ENCODE measurements at regions not wholly inside any gene's neighbourhood (a gene's known extent, or its start where the extent isn't known, plus 50 kb on each side); places are given as distances from the start of the nearest gene placed in this dataset.

GRCh38 chr2:66228128-66228547 is 206.8 kb upstream of the MEIS1 start:
- Histone ChIP-seq H3K4me2 (ENCODE audit: insufficient read depth in 1 of 2, low read depth in 2 of 2, low read length in 2 of 2) (no peak overlapping the region), H2BK15ac (ENCODE audit: low read length) (peak overlapping the region; percentile 8; the same call in 1 of the 2 replicates), H3K9me3 (ENCODE audit: insufficient read depth in 2 of 2, low read depth in 1 of 2, low read length in 1 of 2) (no peaks in the 10 kb centered on the region), H3K23ac (ENCODE audit: insufficient read length) (no peak overlapping the region), H3K27ac (ENCODE audit: low read depth, low read length) (no peak overlapping the region), H4K5ac (ENCODE audit: insufficient read length, low read depth, low read length) (no peak overlapping the region), H3K27me3 (replicated peaks in 1 of 4; ENCODE audit: control insufficient read depth in 3 of 4, extremely low read depth in 1 of 4, insufficient read depth in 3 of 4, low read length in 3 of 4) (peaks cover 0 to 1% (median 0%) of the 10 kb centered on the region in 4 experiments; a peak in 2 of 7 replicates), H3K4me1 (replicated peaks in 1 of 4; ENCODE audit: control insufficient read depth in 3 of 4, insufficient read depth in 4 of 4, low read length in 3 of 4) (no peaks in the 10 kb centered on the region), H4K8ac (ENCODE audit: extremely low read depth, insufficient read depth, low read length) (no peak overlapping the region), H2AK5ac (ENCODE audit: low read depth, low read length) (no peak overlapping the region), H3K14ac (ENCODE audit: insufficient read length) (no peak overlapping the region), H3K79me2 (ENCODE audit: control insufficient read depth in 1 of 2, insufficient read depth in 2 of 2, low read length in 2 of 2) (no peaks in the 10 kb centered on the region), H3K9ac (replicated peaks in 1 of 4; ENCODE audit: extremely low read depth in 1 of 4, low read depth in 3 of 4, low read length in 3 of 4) (no peak overlapping the region), H4K20me1 (replicated peaks in 1 of 2; ENCODE audit: control insufficient read depth in 1 of 2, insufficient read depth in 2 of 2, low read length in 2 of 2) (no peaks in the 10 kb centered on the region), H4K91ac (replicated peaks; ENCODE audit: insufficient read length, low read length) (no peak overlapping the region), H2AFZ (ENCODE audit: low read length) (no peak overlapping the region), H3K56ac (replicated peaks; ENCODE audit: insufficient read length, low read depth, low read length) (no peak overlapping the region), H3K4ac (replicated peaks; ENCODE audit: insufficient read length, low read depth, low read length) (no peak overlapping the region), H2BK20ac (ENCODE audit: low read length) (no peak overlapping the region), H3K36me3 (ENCODE audit: control insufficient read depth in 2 of 4, insufficient read depth in 4 of 4, low read length in 3 of 4) (no peaks in the 10 kb centered on the region), H3K4me3 (ENCODE audit: extremely low read depth in 1 of 4, insufficient read depth in 2 of 4, low read depth in 3 of 4, low read length in 4 of 4) (no peak overlapping the region), H3K79me1 (ENCODE audit: low read depth, low read length) (no peaks in the 10 kb centered on the region), H2BK120ac (replicated peaks; ENCODE audit: low read depth, low read length) (no peak overlapping the region), H2BK5ac (ENCODE audit: low read depth, low read length) (no peak overlapping the region), H2BK12ac (ENCODE audit: low read depth, low read length) (0 out of 2 replicates have a peak overlapping the region, but pooled peaks have one; percentile 32), H3K23me2 (ENCODE audit: low read depth, low read length) (no peaks in the 10 kb centered on the region), H3K18ac (ENCODE audit: extremely low read depth, low read length) (no peak overlapping the region)
- CTCF ChIA-PET (ENCODE audit: partially characterized antibody), result interaction anchor here (0.9 to 2.0 kb wide), 2 partner anchors 10 to 48 kb away, joined by 3 to 5 read pairs; no protein-coding TSS in a partner anchor
- FAIRE-seq, result peak; percentile 39
- WGBS, 2 experiments (ENCODE audit: extremely low coverage in 1 of 2, insufficient coverage in 1 of 2, insufficient read length in 1 of 2, insufficient replicate concordance in 2 of 2, low coverage in 1 of 2, low lambda C conversion rate in 2 of 2, missing lambda C conversion rate in 1 of 2), result 81% methylated on average over 4 of the region's 4 CpGs; no CpG with 5 or more reads in 1 of the 2 experiments
- no peak for TF ChIP-seq POLR2A (IDR thresholded peaks at IDR 0.05; ENCODE audit: control extremely low read depth in 1 of 2, low read depth in 2 of 2, low read length in 2 of 2)
- no peak for TF ChIP-seq POLR2AphosphoS5 (IDR thresholded peaks at IDR 0.05; ENCODE audit: low read depth, low read length)
- TF ChIP-seq CBX8 (IDR thresholded peaks at IDR 0.05; ENCODE audit: borderline replicate concordance, low read depth, low read length), result no peak
- TF ChIP-seq RFX5 (IDR thresholded peaks at IDR 0.05; ENCODE audit: borderline replicate concordance, low read depth, low read length), result no peak
- TF ChIP-seq SUZ12 (IDR thresholded peaks at IDR 0.05; ENCODE audit: low read length), result no peak
- no peak for TF ChIP-seq SRF (IDR thresholded peaks at IDR 0.05; ENCODE audit: low read depth, low read length)
- POLR2A ChIA-PET (ENCODE audit: partially characterized antibody), result no interaction called here
- no peak for DNase-seq (ENCODE audit: low read depth in 1 of 2, low spot score in 2 of 2)
